CD8-positive, alpha-beta memory T cell (primary cell): ENCODE measurements at regions not wholly inside any gene's neighbourhood (a gene's known extent, or its start where the extent isn't known, plus 50 kb on each side); places are given as distances from the start of the nearest gene placed in this dataset.

Source experiments
- CTCF ChIA-PET: fragments of 350-600 bp; sonication (Branson Sonifier 250); formaldehyde crosslinking; loops from one replicate; lab custom pipeline; 2021; ENCODE audit warnings: antibody characterized with exemption; lab: Charles Lee
- POLR2A ChIA-PET: fragments of 350-600 bp; sonication (Branson Sonifier 250); formaldehyde crosslinking; loops from one replicate; lab custom pipeline; 2021; ENCODE audit warnings: antibody characterized with exemption; lab: Charles Lee
- DNase-seq, 5 donors: peaks; one replicate each; pipeline versions ENCODE4 v3.0.0 to v3.0.0-alpha.2; 2020 to 2022; ENCODE audit warnings: mixed read lengths in 1 of 5
- H3K27ac ChIP-seq: one replicate; pipeline ENCODE4 v1.7.0; 2013; ENCODE audit warnings: low read depth, mild to moderate bottlenecking, low read length, moderate library complexity
- H3K27me3 ChIP-seq: 2 replicates; pipeline ENCODE4 v1.7.0; 2013; ENCODE audit warnings: low read length, mild to moderate bottlenecking; ENCODE audit not compliant: insufficient read depth, poor library complexity, severe bottlenecking
- H3K36me3 ChIP-seq: 2 replicates; pipeline ENCODE4 v1.7.0; 2013; ENCODE audit warnings: mild to moderate bottlenecking, low read length, moderate library complexity; ENCODE audit not compliant: insufficient read depth
- H3K4me1 ChIP-seq: 2 replicates; pipeline ENCODE4 v1.7.0; 2013; ENCODE audit warnings: mild to moderate bottlenecking, low read length, moderate library complexity; ENCODE audit not compliant: insufficient read depth
- H3K4me3 ChIP-seq: 2 replicates; pipeline ENCODE4 v1.7.0; 2013; ENCODE audit warnings: mild to moderate bottlenecking, low read length
- H3K9me3 ChIP-seq: 2 replicates; pipeline ENCODE4 v1.7.0; 2013; ENCODE audit warnings: mild to moderate bottlenecking, low read length
- H3K27ac Mint-ChIP-seq, 8 donors: one replicate each; pipeline ENCODE4 v1.8.0; 2020 to 2021; ENCODE audit warnings: mixed read lengths in 8 of 8, mild to moderate bottlenecking in 6 of 8, inconsistent platforms in 3 of 8, moderate library complexity in 3 of 8
- H3K27me3 Mint-ChIP-seq, 2 donors: one replicate each; pipeline ENCODE4 v1.8.0; 2020 to 2021; ENCODE audit warnings: mixed read lengths in 2 of 2, mild to moderate bottlenecking in 1 of 2, moderate library complexity in 1 of 2
- H3K36me3 Mint-ChIP-seq, 3 donors: one replicate each; pipeline ENCODE4 v1.8.0; 2020 to 2021; ENCODE audit warnings: mixed read lengths in 3 of 3, inconsistent platforms in 1 of 3, mild to moderate bottlenecking in 1 of 3
- H3K4me1 Mint-ChIP-seq, 3 donors: one replicate each; pipeline ENCODE4 v1.8.0; 2020 to 2021; ENCODE audit warnings: mixed read lengths in 3 of 3, inconsistent platforms in 1 of 3, mild to moderate bottlenecking in 1 of 3
- H3K4me3 Mint-ChIP-seq, 7 donors: one replicate each; pipeline ENCODE4 v1.8.0; 2020 to 2021; ENCODE audit warnings: mixed read lengths in 7 of 7, mild to moderate bottlenecking in 6 of 7, moderate library complexity in 4 of 7, inconsistent platforms in 2 of 7
- H3K9me3 Mint-ChIP-seq, 5 donors: one replicate each; pipeline ENCODE4 v1.8.0; 2020 to 2022; ENCODE audit warnings: mixed read lengths in 5 of 5, mild to moderate bottlenecking in 3 of 5, moderate library complexity in 2 of 5, inconsistent platforms in 1 of 5

DNA sequence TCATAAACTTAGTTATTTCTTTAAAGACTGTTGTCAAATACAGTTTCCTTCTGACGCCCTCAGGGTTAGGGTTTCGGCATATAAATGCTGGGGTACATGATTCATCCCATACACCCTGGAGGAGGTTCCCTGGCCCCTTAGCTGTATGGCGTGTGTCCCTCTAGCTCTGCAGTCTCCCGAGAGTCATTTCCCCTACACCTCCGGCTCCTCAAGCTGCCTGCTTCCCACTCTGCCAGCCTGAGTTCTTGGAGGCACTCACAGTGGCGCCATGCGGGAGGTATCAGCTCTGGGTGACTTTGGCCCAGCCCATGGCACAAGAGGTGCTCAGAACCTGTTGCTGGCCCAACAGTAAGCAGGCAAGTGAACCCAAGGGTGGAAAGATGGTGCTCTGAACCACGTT is 70.2 kb upstream of the TRPM1 start:
- peaks cover 17 to 22% (median 17%) of the 10 kb centered on the region in 3 donors for H3K4me1 Mint-ChIP-seq
- peaks cover 4% of the 10 kb centered on the region for H3K4me1 ChIP-seq
- H3K4me3 ChIP-seq: no peak overlapping the region
- H3K4me3 Mint-ChIP-seq: peak overlapping the region in 1 of 7 donors; percentile 40
- peak overlapping the region in 1 of 8 donors; percentile 65 for H3K27ac Mint-ChIP-seq
- no peaks in the 10 kb centered on the region for H3K9me3 ChIP-seq
- no peak overlapping the region for H3K27ac ChIP-seq
- no peaks in the 10 kb centered on the region for H3K36me3 ChIP-seq
- CTCF ChIA-PET: no interaction called here
- POLR2A ChIA-PET: no interaction called here
- no peaks in the 10 kb centered on the region for H3K36me3 Mint-ChIP-seq
- H3K27me3 Mint-ChIP-seq: peaks cover 0 to 3% of the 10 kb centered on the region in 2 donors
- DNase-seq: no peak
- H3K27me3 ChIP-seq: no peaks in the 10 kb centered on the region
- no peaks in the 10 kb centered on the region for H3K9me3 Mint-ChIP-seq

DNA sequence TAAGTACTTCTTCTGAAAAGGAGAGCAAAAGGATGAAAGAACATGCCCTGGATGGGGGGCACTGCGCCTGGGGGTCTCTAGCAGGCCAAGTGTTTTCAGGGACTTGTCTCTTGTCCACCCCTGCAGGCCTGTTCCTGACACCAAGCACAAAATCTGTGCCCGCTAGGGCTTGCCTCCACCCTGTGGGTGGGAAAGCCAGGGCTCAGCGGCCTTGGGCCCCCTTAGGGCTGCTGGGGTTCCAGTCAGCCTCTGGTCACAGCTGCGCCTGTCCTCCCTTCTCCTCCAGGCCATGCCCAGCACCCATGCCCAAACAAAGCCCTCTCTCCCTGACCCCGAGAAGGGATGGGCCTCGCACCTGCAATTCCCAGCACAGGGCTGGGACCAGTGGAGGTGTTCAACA is 71.1 kb upstream of the TRPM1 start:
- Histone ChIP-seq H3K4me3 (no peak overlapping the region), H3K27ac (no peak overlapping the region), H3K9me3 (no peaks in the 10 kb centered on the region), H3K4me1 (peaks cover 4% of the 10 kb centered on the region), H3K27me3 (no peaks in the 10 kb centered on the region), H3K36me3 (no peaks in the 10 kb centered on the region)
- ChIA-PET CTCF (no interaction called here), POLR2A (no interaction called here)
- DNase-seq: no peak
- Mint-ChIP-seq H3K27me3 (peaks cover 2 to 4% of the 10 kb centered on the region in 2 donors), H3K4me3 (no peak overlapping the region), H3K9me3 (no peaks in the 10 kb centered on the region), H3K27ac (no peak overlapping the region), H3K36me3 (no peaks in the 10 kb centered on the region), H3K4me1 (peaks cover 9 to 13% (median 12%) of the 10 kb centered on the region in 3 donors)

DNA sequence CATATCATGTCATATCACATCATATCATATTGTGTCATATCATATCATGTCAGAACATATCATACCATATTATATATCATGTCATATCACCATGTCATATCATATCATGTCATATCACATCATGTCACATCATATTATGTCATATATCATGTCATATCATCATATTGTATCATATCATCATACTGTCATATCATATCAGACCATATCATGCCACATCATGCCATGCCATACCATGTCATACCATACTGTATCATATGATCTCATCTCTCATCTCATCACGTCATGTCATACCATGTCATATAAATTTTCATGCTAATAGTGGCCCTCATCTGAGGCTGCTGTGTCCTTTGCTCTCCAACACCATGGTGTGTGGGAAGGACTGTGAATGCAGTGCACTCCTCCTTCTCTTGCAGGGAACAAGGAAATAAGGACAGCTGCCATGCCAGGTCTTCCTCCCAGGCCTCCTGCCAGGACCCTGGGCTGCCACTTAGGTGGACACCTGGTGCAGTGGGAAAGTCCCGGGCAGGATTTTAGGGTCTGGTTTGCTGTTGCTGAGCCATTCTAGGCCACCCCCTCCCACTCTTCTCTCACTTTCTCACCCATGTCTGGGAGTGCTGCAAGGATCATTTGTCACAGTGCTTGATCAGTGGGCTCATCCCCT is 72.4 kb upstream of the TRPM1 start:
- H3K36me3 ChIP-seq: no peaks in the 10 kb centered on the region
- H3K4me1 ChIP-seq: no peaks in the 10 kb centered on the region
- DNase-seq: no peak
- H3K27me3 ChIP-seq: no peaks in the 10 kb centered on the region
- H3K9me3 ChIP-seq: no peaks in the 10 kb centered on the region
- ChIA-PET POLR2A (no interaction called here), CTCF (no interaction called here)
- H3K27me3 Mint-ChIP-seq: peaks cover 4 to 8% of the 10 kb centered on the region in 2 donors
- H3K4me3 Mint-ChIP-seq: peak overlapping the region in 1 of 7 donors; percentile 9
- no peak overlapping the region for H3K27ac Mint-ChIP-seq
- H3K36me3 Mint-ChIP-seq: no peaks in the 10 kb centered on the region
- H3K27ac ChIP-seq: no peak overlapping the region
- H3K4me3 ChIP-seq: no peak overlapping the region
- no peaks in the 10 kb centered on the region for H3K9me3 Mint-ChIP-seq
- peaks cover 6 to 8% (median 6%) of the 10 kb centered on the region in 3 donors for H3K4me1 Mint-ChIP-seq

DNA sequence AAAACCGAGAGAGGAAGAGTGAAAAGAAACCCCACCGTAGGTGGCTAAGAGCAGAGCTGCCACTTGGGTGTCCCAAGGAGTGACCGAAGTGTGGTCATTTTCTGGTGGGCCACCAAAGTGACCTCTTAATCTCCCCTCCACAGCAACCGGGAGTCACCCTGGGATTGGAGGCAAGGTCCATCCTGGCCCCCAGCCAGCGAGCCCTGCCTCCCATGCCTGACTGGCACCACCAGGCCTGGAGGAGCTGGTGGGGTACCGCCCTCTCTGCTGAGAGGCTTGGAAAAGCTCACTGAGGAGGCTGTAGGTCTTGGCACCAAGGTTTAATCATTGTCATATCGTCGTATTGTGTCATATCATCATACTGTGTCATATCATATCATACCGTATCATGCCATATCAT is 74.0 kb upstream of the TRPM1 start:
- DNase-seq: no peak
- no peaks in the 10 kb centered on the region for H3K27me3 ChIP-seq
- peaks cover under 1 to 7% (median under 1%) of the 10 kb centered on the region in 3 donors for H3K36me3 Mint-ChIP-seq
- POLR2A ChIA-PET: no interaction called here
- CTCF ChIA-PET: no interaction called here
- no peak overlapping the region for H3K27ac Mint-ChIP-seq
- H3K9me3 Mint-ChIP-seq: peaks cover 2 to 7% (median 6%) of the 10 kb centered on the region in 5 donors
- H3K27me3 Mint-ChIP-seq: peaks cover 4 to 8% of the 10 kb centered on the region in 2 donors
- H3K9me3 ChIP-seq: no peaks in the 10 kb centered on the region
- H3K4me1 Mint-ChIP-seq: peaks cover 17 to 20% (median 17%) of the 10 kb centered on the region in 3 donors
- no peak overlapping the region for H3K27ac ChIP-seq
- no peaks in the 10 kb centered on the region for H3K36me3 ChIP-seq
- H3K4me3 Mint-ChIP-seq: no peak overlapping the region
- no peak overlapping the region for H3K4me3 ChIP-seq
- H3K4me1 ChIP-seq: peaks cover 8% of the 10 kb centered on the region

DNA sequence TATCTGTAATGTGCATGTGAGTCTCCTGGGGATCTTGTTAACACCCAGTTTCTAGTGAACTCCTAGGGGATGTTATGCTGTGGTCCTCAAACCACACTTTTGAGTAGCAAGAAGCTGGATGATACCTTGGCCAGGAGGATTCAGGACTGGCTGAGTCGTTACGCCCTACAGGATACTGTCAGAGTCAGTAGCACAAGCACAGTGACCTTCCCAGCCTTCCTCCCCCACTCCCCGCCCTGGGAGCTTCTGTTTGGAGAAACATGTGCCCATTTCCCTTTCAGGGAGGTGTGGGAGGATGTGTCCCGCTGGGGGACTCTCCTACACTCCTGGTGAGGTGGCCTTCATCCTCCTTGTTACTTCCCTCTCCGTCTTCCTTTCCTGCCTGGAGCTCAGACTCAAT is 76.4 kb upstream of the TRPM1 start:
- POLR2A ChIA-PET: no interaction called here
- Mint-ChIP-seq H3K4me3 (no peak overlapping the region), H3K36me3 (peaks cover 1 to 19% (median 3%) of the 10 kb centered on the region in 3 donors), H3K9me3 (peaks cover 13 to 23% (median 20%) of the 10 kb centered on the region in 5 donors), H3K27me3 (peaks cover 4 to 15% of the 10 kb centered on the region in 2 donors), H3K27ac (no peak overlapping the region), H3K4me1 (peaks cover 17 to 20% (median 18%) of the 10 kb centered on the region in 3 donors)
- Histone ChIP-seq H3K27me3 (no peaks in the 10 kb centered on the region), H3K4me3 (no peak overlapping the region), H3K36me3 (no peaks in the 10 kb centered on the region), H3K9me3 (no peaks in the 10 kb centered on the region), H3K27ac (no peak overlapping the region), H3K4me1 (peaks cover 8% of the 10 kb centered on the region)
- CTCF ChIA-PET: no interaction called here
- no peak for DNase-seq

DNA sequence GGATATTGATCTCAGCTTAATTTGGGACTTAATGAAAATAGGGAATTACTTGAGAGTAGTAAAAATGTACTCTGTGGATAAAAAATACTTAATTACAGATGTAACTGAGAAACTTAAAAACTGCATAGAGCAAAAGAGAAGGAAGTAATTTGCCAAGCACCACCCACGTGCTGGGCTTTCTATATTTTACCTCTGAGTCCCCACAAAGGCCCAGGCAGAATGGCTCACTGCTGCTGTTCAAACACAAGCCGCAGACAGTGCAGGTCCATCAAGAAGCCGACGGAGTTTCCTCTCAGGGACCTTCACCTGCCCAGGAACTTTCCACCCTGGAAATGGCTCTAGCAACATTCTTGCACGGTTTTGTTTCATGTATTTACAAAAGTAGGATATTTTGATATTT is 77.2 kb upstream of the TRPM1 start:
- no peaks in the 10 kb centered on the region for H3K36me3 ChIP-seq
- H3K4me1 ChIP-seq: peaks cover 8% of the 10 kb centered on the region
- H3K9me3 Mint-ChIP-seq: peaks cover 16 to 23% (median 22%) of the 10 kb centered on the region in 5 donors
- H3K36me3 Mint-ChIP-seq: peaks cover 1 to 19% (median 3%) of the 10 kb centered on the region in 3 donors
- H3K27ac Mint-ChIP-seq: peak overlapping the region in 7 of 8 donors; percentile 3 to 96 (median 38)
- H3K27me3 Mint-ChIP-seq: peaks cover 3 to 19% of the 10 kb centered on the region in 2 donors
- H3K4me3 Mint-ChIP-seq: peak overlapping the region in 2 of 7 donors; percentile 16 to 28
- H3K4me3 ChIP-seq: no peak overlapping the region
- DNase-seq: no peak
- H3K27me3 ChIP-seq: no peaks in the 10 kb centered on the region
- H3K27ac ChIP-seq: no peak overlapping the region
- ChIA-PET CTCF (no interaction called here), POLR2A (no interaction called here)
- peaks cover 17 to 20% (median 18%) of the 10 kb centered on the region in 3 donors for H3K4me1 Mint-ChIP-seq
- H3K9me3 ChIP-seq: no peaks in the 10 kb centered on the region

DNA sequence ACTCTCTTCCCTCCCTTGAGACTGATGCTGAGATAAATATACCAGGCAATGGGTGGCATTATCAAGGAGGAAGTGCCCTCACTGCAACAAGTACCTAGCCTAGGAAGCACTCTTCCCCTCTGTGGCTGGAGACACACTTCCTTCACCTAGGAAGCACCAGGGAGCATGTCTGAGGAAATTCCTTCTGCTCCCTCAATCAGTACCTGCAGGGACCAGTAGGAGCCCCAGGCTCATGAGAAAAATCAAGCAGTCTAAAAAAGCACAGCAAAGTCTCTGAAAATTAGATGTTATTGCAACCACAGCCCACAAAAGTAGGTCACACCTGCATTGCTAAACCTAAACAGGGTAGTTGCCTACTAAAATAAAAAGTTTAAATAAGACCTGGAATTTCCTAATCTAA is 78.2 kb upstream of the TRPM1 start:
- H3K27ac ChIP-seq: no peak overlapping the region
- peak overlapping the region in 6 of 7 donors; percentile 16 to 85 (median 74) for H3K4me3 Mint-ChIP-seq

DNA sequence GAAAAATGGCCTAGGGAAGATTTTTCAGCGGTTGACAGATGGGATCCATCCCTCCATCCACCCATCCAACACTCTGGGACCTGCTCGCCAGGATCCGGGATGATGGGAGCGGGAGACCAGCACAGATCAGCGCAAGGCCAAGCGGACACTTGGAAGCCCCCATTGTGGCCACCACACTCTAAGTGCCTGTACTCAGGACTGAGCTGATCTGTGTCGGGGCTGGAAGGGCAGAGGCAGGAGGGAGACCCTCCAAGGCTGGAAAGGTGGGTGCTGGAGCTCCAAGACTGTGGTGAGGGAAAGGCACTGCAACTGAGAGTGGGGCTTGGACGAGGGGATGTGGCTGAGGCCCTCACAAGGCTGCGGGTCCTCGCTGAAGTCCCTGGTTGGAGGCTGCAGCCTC is 91.8 kb upstream of the TRPM1 start:
- peaks cover 16 to 21% (median 16%) of the 10 kb centered on the region in 5 donors for H3K9me3 Mint-ChIP-seq
- H3K36me3 Mint-ChIP-seq: peaks cover 3 to 16% (median 5%) of the 10 kb centered on the region in 3 donors
- no peaks in the 10 kb centered on the region for H3K9me3 ChIP-seq
- H3K27me3 ChIP-seq: no peaks in the 10 kb centered on the region
- H3K27me3 Mint-ChIP-seq: peaks cover 2 to 21% of the 10 kb centered on the region in 2 donors
- H3K4me1 ChIP-seq: no peaks in the 10 kb centered on the region
- no peak overlapping the region for H3K27ac ChIP-seq
- no peak overlapping the region for H3K4me3 ChIP-seq
- ChIA-PET POLR2A (no interaction called here), CTCF (no interaction called here)
- H3K27ac Mint-ChIP-seq: no peak overlapping the region
- H3K4me1 Mint-ChIP-seq: peaks cover 0 to 7% (median 3%) of the 10 kb centered on the region in 3 donors
- DNase-seq: no peak
- H3K4me3 Mint-ChIP-seq: no peak overlapping the region
- no peaks in the 10 kb centered on the region for H3K36me3 ChIP-seq

More for the DNA sequence above, 78.2 kb upstream of the TRPM1 start:
- Histone ChIP-seq H3K36me3 (no peaks in the 10 kb centered on the region), H3K4me1 (peaks cover 8% of the 10 kb centered on the region), H3K4me3 (no peak overlapping the region), H3K9me3 (no peaks in the 10 kb centered on the region), H3K27me3 (no peaks in the 10 kb centered on the region)
- peak in 1 of 5 donors; percentile 21 for DNase-seq
- POLR2A ChIA-PET: no interaction called here
- H3K27me3 Mint-ChIP-seq: peaks cover 3 to 19% of the 10 kb centered on the region in 2 donors
- CTCF ChIA-PET: no interaction called here
- H3K36me3 Mint-ChIP-seq: peaks cover 1 to 19% (median 3%) of the 10 kb centered on the region in 3 donors
- H3K4me1 Mint-ChIP-seq: peaks cover 17 to 20% (median 18%) of the 10 kb centered on the region in 3 donors
- H3K27ac Mint-ChIP-seq: peak overlapping the region; percentile 51 to 96 (median 84)
- H3K9me3 Mint-ChIP-seq: peaks cover 16 to 23% (median 22%) of the 10 kb centered on the region in 5 donors
